Liver (tissue), 7 donors: ENCODE measurements at regions not wholly inside any gene's neighbourhood (a gene's known extent, or its start where the extent isn't known, plus 50 kb on each side); places are given as distances from the start of the nearest gene placed in this dataset.

Source experiments
- DNase-seq: peaks from one replicate; pipeline ENCODE4 v3.0.0-alpha.2; 2017; ENCODE audit warnings: low spot score
- H3K27ac ChIP-seq, 2 donors: one replicate each; pipeline ENCODE4 v1.7.0; 2013; ENCODE audit warnings: inconsistent platforms in 2 of 2, low read length in 2 of 2, control low read depth in 1 of 2, low read depth in 1 of 2, mild to moderate bottlenecking in 1 of 2
- H3K27me3 ChIP-seq, 4 donors: one replicate each; pipeline versions ENCODE4 v1.6.1 to v1.7.0; 2013; ENCODE audit warnings: low read length in 3 of 4, inconsistent platforms in 1 of 4, mild to moderate bottlenecking in 1 of 4, moderate library complexity in 1 of 4; ENCODE audit not compliant: control insufficient read depth in 4 of 4, insufficient read depth in 4 of 4
- H3K36me3 ChIP-seq, 4 donors: one replicate each; pipeline versions ENCODE4 v1.6.1 to v1.7.0; 2013; ENCODE audit warnings: low read length in 3 of 4, mild to moderate bottlenecking in 3 of 4, low read depth in 1 of 4, moderate library complexity in 1 of 4; ENCODE audit not compliant: control insufficient read depth in 4 of 4, insufficient read depth in 3 of 4
- H3K4me1 ChIP-seq, 4 donors: one replicate each; pipeline versions ENCODE4 v1.6.1 to v1.7.0; 2013; ENCODE audit warnings: low read length in 3 of 4, mild to moderate bottlenecking in 3 of 4, moderate library complexity in 1 of 4; ENCODE audit not compliant: control insufficient read depth in 4 of 4, insufficient read depth in 4 of 4
- H3K4me3 ChIP-seq, 3 donors: one replicate each; pipeline versions ENCODE4 v1.6.1 to v1.7.0; 2013; ENCODE audit warnings: low read length in 3 of 3, control low read depth in 1 of 3, low read depth in 1 of 3, mild to moderate bottlenecking in 1 of 3
- H3K9ac ChIP-seq, 2 donors: one replicate each; pipeline ENCODE4 v1.7.0; 2013; ENCODE audit warnings: low read length in 2 of 2, mild to moderate bottlenecking in 2 of 2, moderate library complexity in 2 of 2, control low read depth in 1 of 2, low read depth in 1 of 2
- H3K9me3 ChIP-seq, 4 donors: one replicate each; pipeline versions ENCODE4 v1.6.1 to v1.7.0; 2013; ENCODE audit warnings: low read length in 3 of 4; ENCODE audit not compliant: control insufficient read depth in 4 of 4
- ATF3 ChIP-seq: IDR thresholded peaks from 2 replicates; pipeline ENCODE4 v1.6.1; 2016; ENCODE audit warnings: antibody characterized with exemption
- FOXA1 ChIP-seq: IDR thresholded peaks from 2 replicates; pipeline ENCODE4 v1.6.1; 2016; ENCODE audit warnings: antibody characterized with exemption
- FOXA2 ChIP-seq: IDR thresholded peaks from 2 replicates; pipeline ENCODE4 v1.6.1; 2016; ENCODE audit warnings: antibody characterized with exemption
- GABPA ChIP-seq, 2 donors: IDR thresholded peaks in 1 of 2; conservative IDR thresholded peaks in 1 of 2; 2 replicates each; pipeline ENCODE4 v1.6.1; 2016; ENCODE audit warnings: antibody characterized with exemption in 2 of 2, mild to moderate bottlenecking in 1 of 2, moderate library complexity in 1 of 2
- HNF4A ChIP-seq, 2 donors: conservative IDR thresholded peaks; 2 replicates each; pipeline ENCODE4 v1.6.1; 2016; ENCODE audit warnings: antibody characterized with exemption in 2 of 2, mild to moderate bottlenecking in 2 of 2
- HNF4G ChIP-seq: IDR thresholded peaks from 2 replicates; pipeline ENCODE4 v1.6.1; 2016; ENCODE audit warnings: antibody characterized with exemption
- JUND ChIP-seq, 2 donors: IDR thresholded peaks; 2 replicates each; pipeline ENCODE4 v1.6.1; 2016; ENCODE audit warnings: antibody characterized with exemption in 2 of 2
- MAX ChIP-seq: IDR thresholded peaks from 2 replicates; pipeline ENCODE4 v1.6.1; 2016; ENCODE audit warnings: antibody characterized with exemption
- NR2F2 ChIP-seq: IDR thresholded peaks from 2 replicates; pipeline ENCODE4 v1.6.1; 2016; ENCODE audit warnings: antibody characterized with exemption
- RAD21 ChIP-seq, 2 donors: IDR thresholded peaks; 2 replicates each; pipeline ENCODE4 v1.6.1; 2016; ENCODE audit warnings: antibody characterized with exemption in 2 of 2, mild to moderate bottlenecking in 2 of 2
- SP1 ChIP-seq: IDR thresholded peaks from 2 replicates; pipeline ENCODE4 v1.6.1; 2018; ENCODE audit warnings: antibody characterized with exemption, mild to moderate bottlenecking
- TAF1 ChIP-seq: conservative IDR thresholded peaks from 2 replicates; pipeline ENCODE4 v1.6.1; 2016; ENCODE audit warnings: antibody characterized with exemption, mild to moderate bottlenecking
- YY1 ChIP-seq: IDR thresholded peaks from 2 replicates; pipeline ENCODE4 v1.6.1; 2016; ENCODE audit warnings: antibody characterized with exemption, mild to moderate bottlenecking
- WGBS: extraction: QIAGEN DNeasy Blood & Tissue Kit; methylation state at CpG from one replicate; pipeline ENCODE4 v1.1.7; 2013; 5-methylcytosine and 5-hydroxymethylcytosine counted together
- TF ChIP-seq, protein P1 (sequence below): IDR thresholded peaks from 2 replicates; pipeline ENCODE4 v1.6.1; 2016; ENCODE audit warnings: antibody characterized with exemption, mild to moderate bottlenecking
- donor health status: healthy.
- donor health status: healthy.
- donor health status: healthy.
- donor health status: healthy.

GRCh38 chr3:56960234-56960917, 100.1 kb upstream of the SPATA12 start:
- Histone ChIP-seq H3K27ac (no peak overlapping the region), H3K36me3 (no peaks in the 10 kb centered on the region), H3K27me3 (no peaks in the 10 kb centered on the region), H3K4me3 (no peak overlapping the region), H3K9ac (no peak overlapping the region), H3K4me1 (peaks cover 0 to 3% (median 0%) of the 10 kb centered on the region in 4 donors), H3K9me3 (no peaks in the 10 kb centered on the region)
- no peak for TF ChIP-seq MAX
- TF ChIP-seq GABPA (IDR thresholded peaks at IDR 0.05 in 1 of 2, conservative IDR thresholded peaks at IDR 0.05 in 1 of 2): no peak
- no peak for TF ChIP-seq JUND (IDR thresholded peaks at IDR 0.05)
- TF ChIP-seq RAD21 (IDR thresholded peaks at IDR 0.05): no peak
- TF ChIP-seq ATF3: no peak
- no peak for TF ChIP-seq YY1
- TF ChIP-seq, protein P1, sequence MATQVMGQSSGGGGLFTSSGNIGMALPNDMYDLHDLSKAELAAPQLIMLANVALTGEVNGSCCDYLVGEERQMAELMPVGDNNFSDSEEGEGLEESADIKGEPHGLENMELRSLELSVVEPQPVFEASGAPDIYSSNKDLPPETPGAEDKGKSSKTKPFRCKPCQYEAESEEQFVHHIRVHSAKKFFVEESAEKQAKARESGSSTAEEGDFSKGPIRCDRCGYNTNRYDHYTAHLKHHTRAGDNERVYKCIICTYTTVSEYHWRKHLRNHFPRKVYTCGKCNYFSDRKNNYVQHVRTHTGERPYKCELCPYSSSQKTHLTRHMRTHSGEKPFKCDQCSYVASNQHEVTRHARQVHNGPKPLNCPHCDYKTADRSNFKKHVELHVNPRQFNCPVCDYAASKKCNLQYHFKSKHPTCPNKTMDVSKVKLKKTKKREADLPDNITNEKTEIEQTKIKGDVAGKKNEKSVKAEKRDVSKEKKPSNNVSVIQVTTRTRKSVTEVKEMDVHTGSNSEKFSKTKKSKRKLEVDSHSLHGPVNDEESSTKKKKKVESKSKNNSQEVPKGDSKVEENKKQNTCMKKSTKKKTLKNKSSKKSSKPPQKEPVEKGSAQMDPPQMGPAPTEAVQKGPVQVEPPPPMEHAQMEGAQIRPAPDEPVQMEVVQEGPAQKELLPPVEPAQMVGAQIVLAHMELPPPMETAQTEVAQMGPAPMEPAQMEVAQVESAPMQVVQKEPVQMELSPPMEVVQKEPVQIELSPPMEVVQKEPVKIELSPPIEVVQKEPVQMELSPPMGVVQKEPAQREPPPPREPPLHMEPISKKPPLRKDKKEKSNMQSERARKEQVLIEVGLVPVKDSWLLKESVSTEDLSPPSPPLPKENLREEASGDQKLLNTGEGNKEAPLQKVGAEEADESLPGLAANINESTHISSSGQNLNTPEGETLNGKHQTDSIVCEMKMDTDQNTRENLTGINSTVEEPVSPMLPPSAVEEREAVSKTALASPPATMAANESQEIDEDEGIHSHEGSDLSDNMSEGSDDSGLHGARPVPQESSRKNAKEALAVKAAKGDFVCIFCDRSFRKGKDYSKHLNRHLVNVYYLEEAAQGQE: no peak
- TF ChIP-seq SP1: no peak
- TF ChIP-seq FOXA1: no peak
- no peak for TF ChIP-seq NR2F2
- 90% methylated on average over 6 of the region's 6 CpGs for WGBS
- DNase-seq: no peak

GRCh38 chr3:56958879-56959278, 101.6 kb upstream of the SPATA12 start:
- WGBS: 94% methylated on average over 2 of the region's 2 CpGs
- no peak for TF ChIP-seq HNF4G
- TF ChIP-seq FOXA1: no peak
- TF ChIP-seq HNF4A (conservative IDR thresholded peaks at IDR 0.05): no peak
- no peak for TF ChIP-seq JUND (IDR thresholded peaks at IDR 0.05)
- no peak for TF ChIP-seq TAF1
- TF ChIP-seq, protein P1: no peak
- no peak for TF ChIP-seq GABPA (IDR thresholded peaks at IDR 0.05 in 1 of 2, conservative IDR thresholded peaks at IDR 0.05 in 1 of 2)
- no peak for TF ChIP-seq ATF3
- no peak for TF ChIP-seq FOXA2
- no peak overlapping the region for H3K4me3 ChIP-seq
- no peak overlapping the region for H3K9ac ChIP-seq
- peaks cover 0 to 3% (median 0%) of the 10 kb centered on the region in 4 donors for H3K4me1 ChIP-seq
- no peak for DNase-seq
- no peaks in the 10 kb centered on the region for H3K9me3 ChIP-seq
- no peaks in the 10 kb centered on the region for H3K27me3 ChIP-seq
- no peaks in the 10 kb centered on the region for H3K36me3 ChIP-seq
- no peak overlapping the region for H3K27ac ChIP-seq
